ENCODE measurements at regions not wholly inside any gene's neighbourhood (a gene's known extent, or its start where the extent isn't known, plus 50 kb on each side); places are given as distances from the start of the nearest gene placed in this dataset.

- no peak for TF ChIP-seq POLR2AphosphoS5 (IDR thresholded peaks at IDR 0.05; ENCODE audit: low read depth, low read length)
- TF ChIP-seq EGR1 (IDR thresholded peaks at IDR 0.05; ENCODE audit: low read depth) = no peak
- TF ChIP-seq ZNF274 (IDR thresholded peaks at IDR 0.05; ENCODE audit: low read depth, low read length) = no peak
- no peak for TF ChIP-seq REST (IDR thresholded peaks at IDR 0.05; ENCODE audit: low read depth)
- TF ChIP-seq JUND (IDR thresholded peaks at IDR 0.05) = no peak
- TF ChIP-seq FOSL1 (IDR thresholded peaks at IDR 0.05; ENCODE audit: low read depth) = no peak
- no peak for TF ChIP-seq SRF (IDR thresholded peaks at IDR 0.05; ENCODE audit: low read depth)
- TF ChIP-seq ZFX (IDR thresholded peaks at IDR 0.05) = no peak
- TF ChIP-seq CTCF (IDR thresholded peaks at IDR 0.05 in 2 of 3, conservative IDR thresholded peaks at IDR 0.05 in 1 of 3; ENCODE audit: borderline replicate concordance in 1 of 3, insufficient read depth in 1 of 3, low read depth in 2 of 3, low read length in 2 of 3) = no peak
- TF ChIP-seq SP1 (IDR thresholded peaks at IDR 0.05; ENCODE audit: low read depth) = no peak
- no peak for TF ChIP-seq TCF7L2 (IDR thresholded peaks at IDR 0.05; ENCODE audit: borderline replicate concordance, extremely low read depth, insufficient read depth, insufficient read length)
- TF ChIP-seq YY1 (IDR thresholded peaks at IDR 0.05; ENCODE audit: extremely low read depth, insufficient replicate concordance, low read depth, low read length) = no peak
- no peak for TF ChIP-seq CEBPB (IDR thresholded peaks at IDR 0.05; ENCODE audit: low read depth)
- no peak for TF ChIP-seq RAD21 (IDR thresholded peaks at IDR 0.05; ENCODE audit: low read depth)
- TF ChIP-seq SIN3A (IDR thresholded peaks at IDR 0.05; ENCODE audit: low read depth) = no peak
- ChIA-PET POLR2A (no interaction called here), RAD21 (ENCODE audit: low non-redundant PET in 1 of 2, low total read pairs in 2 of 2, uncharacterized antibody in 2 of 2, unreplicated experiment in 2 of 2) (no interaction called here), CTCF (no interaction called here)
- intact Hi-C loops (cut with micrococcal nuclease) = no loop called here
- no TSS peak for BruUV-seq (replicated peaks)
- DNase-seq (ENCODE audit: low read depth, low spot score) (no peak), ATAC-seq (no peak)
- no peaks in the 10 kb centered on the region for H3K79me2 ChIP-seq (ENCODE audit: insufficient read depth, low read length)
- H4K20me1 ChIP-seq (ENCODE audit: insufficient read depth) = no peaks in the 10 kb centered on the region
- H2AFZ ChIP-seq (ENCODE audit: low read depth, low read length, poor library complexity, severe bottlenecking) = no peak overlapping the region
- no peak overlapping the region for H3K4me3 ChIP-seq (replicated peaks in 1 of 2; ENCODE audit: low read depth in 1 of 2, low read length in 2 of 2)
- no peak overlapping the region for H3K27ac ChIP-seq (ENCODE audit: low read depth, low read length)
- no peak overlapping the region for H3K4me2 ChIP-seq (ENCODE audit: low read length)
- no peaks in the 10 kb centered on the region for H3K9me2 ChIP-seq (ENCODE audit: insufficient read depth)
- no peak overlapping the region for H3K9ac ChIP-seq (ENCODE audit: low read length)
- no peaks in the 10 kb centered on the region for H3K9me3 ChIP-seq (ENCODE audit: control insufficient read depth in 1 of 2, insufficient read depth in 1 of 2, low read depth in 1 of 2, low read length in 2 of 2)
- no peaks in the 10 kb centered on the region for H3K4me1 ChIP-seq (ENCODE audit: control insufficient read depth in 1 of 2, insufficient read depth in 2 of 2, low read length in 2 of 2)
- no peaks in the 10 kb centered on the region for H3K36me3 ChIP-seq (ENCODE audit: control insufficient read depth in 1 of 2, insufficient read depth in 2 of 2, low read length in 2 of 2)
- H3K27me3 ChIP-seq (ENCODE audit: insufficient read depth, low read length) = no peaks in the 10 kb centered on the region
Measured at GRCh38 chr2:150570712-150571111, 83.2 kb upstream of the RND3 start.
